HepG2 (cell line): ENCODE measurements at regions not wholly inside any gene's neighbourhood (a gene's known extent, or its start where the extent isn't known, plus 50 kb on each side); places are given as distances from the start of the nearest gene placed in this dataset.

Source experiments
- CEBPB ChIP-seq: IDR thresholded peaks from 2 replicates; pipeline ENCODE4 v1.6.1; 2011; ENCODE audit warnings: low read depth, low read length, improper control_type of control experiment, borderline replicate concordance
- CHD2 ChIP-seq: IDR thresholded peaks from 2 replicates; pipeline ENCODE4 v1.6.1; 2011; ENCODE audit warnings: low read depth, low read length, improper control_type of control experiment
- MIER3 ChIP-seq: IDR thresholded peaks from 2 replicates; pipeline ENCODE4 v1.6.1; 2016; ENCODE audit warnings: missing compliant biosample characterization, borderline replicate concordance
- NR2C2 ChIP-seq: sonication (generic); formaldehyde crosslinking; IDR thresholded peaks from 2 replicates; pipeline ENCODE4 v1.4.0; 2020; ENCODE audit warnings: missing genetic modification reagents, mild to moderate bottlenecking, moderate library complexity, borderline replicate concordance
- POLR2G ChIP-seq: fragments of 200-400 bp; formaldehyde crosslinking; IDR thresholded peaks from 2 replicates; pipeline ENCODE4 v1.6.1; 2018; ENCODE audit warnings: mild to moderate bottlenecking, low read depth, low read length, moderate library complexity
- RAD21 ChIP-seq: fragments of 450-650 bp; formaldehyde crosslinking; IDR thresholded peaks from 2 replicates; pipeline ENCODE4 v1.5.0; 2020; ENCODE audit warnings: mild to moderate bottlenecking
- ZNF224 ChIP-seq: sonication (generic); formaldehyde crosslinking; IDR thresholded peaks from 2 replicates; pipeline ENCODE4 v1.5.0; 2020; ENCODE audit warnings: mild to moderate bottlenecking, missing genetic modification reagents
- ZNF501 ChIP-seq: sonication (generic); formaldehyde crosslinking; IDR thresholded peaks from 2 replicates; pipeline ENCODE4 v1.5.1; 2020; ENCODE audit warnings: mild to moderate bottlenecking, moderate library complexity, missing genetic modification reagents
- TF ChIP-seq, protein P1 (sequence below): sonication (generic); formaldehyde crosslinking; IDR thresholded peaks from one replicate; pipeline ENCODE4 v1.5.1; 2020; ENCODE audit warnings: mild to moderate bottlenecking, missing genetic modification reagents; ENCODE audit errors: not compliant biosample characterization
- TF ChIP-seq, protein P2 (sequence below): sonication (generic); formaldehyde crosslinking; IDR thresholded peaks from 2 replicates; pipeline ENCODE4 v1.5.0; 2020; ENCODE audit warnings: mild to moderate bottlenecking, missing genetic modification reagents, moderate library complexity
- TF ChIP-seq, protein P3 (sequence below): sonication (generic); formaldehyde crosslinking; IDR thresholded peaks from 2 replicates; pipeline ENCODE4 v1.4.0; 2020; ENCODE audit warnings: missing genetic modification reagents, mild to moderate bottlenecking, borderline replicate concordance
- TF ChIP-seq, protein P4 (sequence below): sonication (generic); formaldehyde crosslinking; IDR thresholded peaks from 2 replicates; pipeline ENCODE4 v1.4.0; 2020; ENCODE audit warnings: mild to moderate bottlenecking, missing genetic modification reagents
- TF ChIP-seq, protein P5 (sequence below): sonication (generic); formaldehyde crosslinking; IDR thresholded peaks from 2 replicates; pipeline ENCODE4 v1.4.0; 2020; ENCODE audit warnings: missing genetic modification reagents

DNA sequence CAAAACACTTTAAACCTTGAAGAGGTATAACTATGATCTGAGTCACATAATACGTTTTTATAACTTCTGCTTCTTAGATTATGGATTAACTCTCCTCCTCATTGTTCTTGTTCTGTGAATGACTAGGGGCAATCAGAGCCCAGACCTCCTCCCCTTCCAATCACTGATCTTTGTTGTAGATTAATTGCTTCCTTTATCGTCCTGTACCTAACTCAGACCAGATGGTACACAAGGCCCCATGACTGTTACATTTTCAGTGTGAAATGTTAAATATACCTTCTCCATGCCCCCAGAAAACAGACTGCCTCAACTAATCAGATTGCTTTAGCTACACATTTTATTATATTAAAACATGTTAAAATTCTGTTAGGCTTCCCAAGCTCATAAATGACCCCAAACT lies 211.7 kb downstream of the RNF152 start:
- TF ChIP-seq, protein P1, sequence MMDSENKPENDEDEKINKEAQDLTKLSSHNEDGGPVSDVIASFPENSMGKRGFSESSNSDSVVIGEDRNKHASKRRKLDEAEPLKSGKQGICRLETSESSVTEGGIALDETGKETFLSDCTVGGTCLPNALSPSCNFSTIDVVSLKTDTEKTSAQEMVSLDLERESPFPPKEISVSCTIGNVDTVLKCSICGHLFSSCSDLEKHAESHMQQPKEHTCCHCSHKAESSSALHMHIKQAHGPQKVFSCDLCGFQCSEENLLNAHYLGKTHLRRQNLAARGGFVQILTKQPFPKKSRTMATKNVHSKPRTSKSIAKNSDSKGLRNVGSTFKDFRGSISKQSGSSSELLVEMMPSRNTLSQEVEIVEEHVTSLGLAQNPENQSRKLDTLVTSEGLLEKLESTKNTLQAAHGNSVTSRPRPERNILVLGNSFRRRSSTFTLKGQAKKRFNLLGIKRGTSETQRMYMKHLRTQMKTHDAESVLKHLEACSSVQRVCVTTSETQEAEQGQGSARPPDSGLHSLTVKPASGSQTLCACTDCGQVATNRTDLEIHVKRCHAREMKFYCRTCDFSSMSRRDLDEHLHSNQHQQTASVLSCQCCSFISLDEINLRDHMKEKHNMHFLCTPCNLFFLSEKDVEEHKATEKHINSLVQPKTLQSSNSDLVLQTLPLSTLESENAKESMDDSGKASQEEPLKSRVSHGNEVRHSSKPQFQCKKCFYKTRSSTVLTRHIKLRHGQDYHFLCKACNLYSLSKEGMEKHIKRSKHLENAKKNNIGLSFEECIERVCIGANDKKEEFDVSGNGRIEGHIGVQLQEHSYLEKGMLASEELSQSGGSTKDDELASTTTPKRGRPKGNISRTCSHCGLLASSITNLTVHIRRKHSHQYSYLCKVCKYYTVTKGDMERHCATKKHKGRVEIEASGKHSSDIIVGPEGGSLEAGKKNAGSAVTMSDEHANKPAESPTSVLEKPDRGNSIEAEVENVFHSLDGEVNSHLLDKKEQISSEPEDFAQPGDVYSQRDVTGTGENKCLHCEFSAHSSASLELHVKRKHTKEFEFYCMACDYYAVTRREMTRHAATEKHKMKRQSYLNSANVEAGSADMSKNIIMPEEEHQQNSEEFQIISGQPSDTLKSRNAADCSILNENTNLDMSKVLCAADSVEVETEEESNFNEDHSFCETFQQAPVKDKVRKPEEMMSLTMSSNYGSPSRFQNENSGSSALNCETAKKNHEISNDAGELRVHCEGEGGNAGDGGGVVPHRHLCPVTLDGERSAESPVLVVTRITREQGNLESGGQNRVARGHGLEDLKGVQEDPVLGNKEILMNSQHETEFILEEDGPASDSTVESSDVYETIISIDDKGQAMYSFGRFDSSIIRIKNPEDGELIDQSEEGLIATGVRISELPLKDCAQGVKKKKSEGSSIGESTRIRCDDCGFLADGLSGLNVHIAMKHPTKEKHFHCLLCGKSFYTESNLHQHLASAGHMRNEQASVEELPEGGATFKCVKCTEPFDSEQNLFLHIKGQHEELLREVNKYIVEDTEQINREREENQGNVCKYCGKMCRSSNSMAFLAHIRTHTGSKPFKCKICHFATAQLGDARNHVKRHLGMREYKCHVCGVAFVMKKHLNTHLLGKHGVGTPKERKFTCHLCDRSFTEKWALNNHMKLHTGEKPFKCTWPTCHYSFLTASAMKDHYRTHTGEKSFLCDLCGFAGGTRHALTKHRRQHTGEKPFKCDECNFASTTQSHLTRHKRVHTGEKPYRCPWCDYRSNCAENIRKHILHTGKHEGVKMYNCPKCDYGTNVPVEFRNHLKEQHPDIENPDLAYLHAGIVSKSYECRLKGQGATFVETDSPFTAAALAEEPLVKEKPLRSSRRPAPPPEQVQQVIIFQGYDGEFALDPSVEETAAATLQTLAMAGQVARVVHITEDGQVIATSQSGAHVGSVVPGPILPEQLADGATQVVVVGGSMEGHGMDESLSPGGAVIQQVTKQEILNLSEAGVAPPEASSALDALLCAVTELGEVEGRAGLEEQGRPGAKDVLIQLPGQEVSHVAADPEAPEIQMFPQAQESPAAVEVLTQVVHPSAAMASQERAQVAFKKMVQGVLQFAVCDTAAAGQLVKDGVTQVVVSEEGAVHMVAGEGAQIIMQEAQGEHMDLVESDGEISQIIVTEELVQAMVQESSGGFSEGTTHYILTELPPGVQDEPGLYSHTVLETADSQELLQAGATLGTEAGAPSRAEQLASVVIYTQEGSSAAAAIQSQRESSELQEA (CRISPR knock-in tag), result no peak
- TF ChIP-seq NR2C2 (CRISPR knock-in tag) (no peak), ZNF224 (no peak), CHD2 (no peak), ZNF501 (no peak), MIER3 (CRISPR knock-in tag) (no peak), CEBPB (no peak), RAD21 (CRISPR knock-in tag) (no peak), POLR2G (no peak)
- TF ChIP-seq, protein P2, sequence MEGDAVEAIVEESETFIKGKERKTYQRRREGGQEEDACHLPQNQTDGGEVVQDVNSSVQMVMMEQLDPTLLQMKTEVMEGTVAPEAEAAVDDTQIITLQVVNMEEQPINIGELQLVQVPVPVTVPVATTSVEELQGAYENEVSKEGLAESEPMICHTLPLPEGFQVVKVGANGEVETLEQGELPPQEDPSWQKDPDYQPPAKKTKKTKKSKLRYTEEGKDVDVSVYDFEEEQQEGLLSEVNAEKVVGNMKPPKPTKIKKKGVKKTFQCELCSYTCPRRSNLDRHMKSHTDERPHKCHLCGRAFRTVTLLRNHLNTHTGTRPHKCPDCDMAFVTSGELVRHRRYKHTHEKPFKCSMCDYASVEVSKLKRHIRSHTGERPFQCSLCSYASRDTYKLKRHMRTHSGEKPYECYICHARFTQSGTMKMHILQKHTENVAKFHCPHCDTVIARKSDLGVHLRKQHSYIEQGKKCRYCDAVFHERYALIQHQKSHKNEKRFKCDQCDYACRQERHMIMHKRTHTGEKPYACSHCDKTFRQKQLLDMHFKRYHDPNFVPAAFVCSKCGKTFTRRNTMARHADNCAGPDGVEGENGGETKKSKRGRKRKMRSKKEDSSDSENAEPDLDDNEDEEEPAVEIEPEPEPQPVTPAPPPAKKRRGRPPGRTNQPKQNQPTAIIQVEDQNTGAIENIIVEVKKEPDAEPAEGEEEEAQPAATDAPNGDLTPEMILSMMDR, result no peak
- TF ChIP-seq, protein P3, sequence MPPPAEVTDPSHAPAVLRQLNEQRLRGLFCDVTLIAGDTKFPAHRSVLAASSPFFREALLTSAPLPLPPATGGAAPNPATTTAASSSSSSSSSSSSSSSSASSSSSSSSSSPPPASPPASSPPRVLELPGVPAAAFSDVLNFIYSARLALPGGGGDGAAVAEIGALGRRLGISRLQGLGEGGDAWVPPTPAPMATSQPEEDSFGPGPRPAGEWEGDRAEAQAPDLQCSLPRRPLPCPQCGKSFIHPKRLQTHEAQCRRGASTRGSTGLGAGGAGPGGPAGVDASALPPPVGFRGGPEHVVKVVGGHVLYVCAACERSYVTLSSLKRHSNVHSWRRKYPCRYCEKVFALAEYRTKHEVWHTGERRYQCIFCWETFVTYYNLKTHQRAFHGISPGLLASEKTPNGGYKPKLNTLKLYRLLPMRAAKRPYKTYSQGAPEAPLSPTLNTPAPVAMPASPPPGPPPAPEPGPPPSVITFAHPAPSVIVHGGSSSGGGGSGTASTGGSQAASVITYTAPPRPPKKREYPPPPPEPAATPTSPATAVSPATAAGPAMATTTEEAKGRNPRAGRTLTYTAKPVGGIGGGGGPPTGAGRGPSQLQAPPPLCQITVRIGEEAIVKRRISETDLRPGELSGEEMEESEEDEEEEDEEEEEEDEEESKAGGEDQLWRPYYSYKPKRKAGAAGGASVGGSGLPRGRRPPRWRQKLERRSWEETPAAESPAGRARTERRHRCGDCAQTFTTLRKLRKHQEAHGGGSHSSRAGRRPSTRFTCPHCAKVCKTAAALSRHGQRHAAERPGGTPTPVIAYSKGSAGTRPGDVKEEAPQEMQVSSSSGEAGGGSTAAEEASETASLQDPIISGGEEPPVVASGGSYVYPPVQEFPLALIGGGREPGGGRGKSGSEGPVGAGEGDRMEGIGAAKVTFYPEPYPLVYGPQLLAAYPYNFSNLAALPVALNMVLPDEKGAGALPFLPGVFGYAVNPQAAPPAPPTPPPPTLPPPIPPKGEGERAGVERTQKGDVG, result no peak
- TF ChIP-seq, protein P4, sequence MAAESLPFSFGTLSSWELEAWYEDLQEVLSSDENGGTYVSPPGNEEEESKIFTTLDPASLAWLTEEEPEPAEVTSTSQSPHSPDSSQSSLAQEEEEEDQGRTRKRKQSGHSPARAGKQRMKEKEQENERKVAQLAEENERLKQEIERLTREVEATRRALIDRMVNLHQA, result no peak
- TF ChIP-seq, protein P5, sequence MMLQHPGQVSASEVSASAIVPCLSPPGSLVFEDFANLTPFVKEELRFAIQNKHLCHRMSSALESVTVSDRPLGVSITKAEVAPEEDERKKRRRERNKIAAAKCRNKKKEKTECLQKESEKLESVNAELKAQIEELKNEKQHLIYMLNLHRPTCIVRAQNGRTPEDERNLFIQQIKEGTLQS, result no peak
